K562 (cell line): ENCODE measurements at regions not wholly inside any gene's neighbourhood (a gene's known extent, or its start where the extent isn't known, plus 50 kb on each side); places are given as distances from the start of the nearest gene placed in this dataset.

Experiments used
- ATAC-seq: fragments of 200-7000 bp; cut with Tn5 transposase; 3 replicates; pipeline ENCODE4 v1.9.1; 2020; ENCODE audit warnings: moderate library complexity
- BruUV-seq: library from RNA; stranded (reverse); fragments of 400-500 nt; replicated peaks from 2 replicates; lab custom pipeline; 2021; lab: Mats Ljungman, UMichigan
- CTCF ChIA-PET: fragments of 300-600 bp; formaldehyde crosslinking; extraction: SDS; loops from one replicate; lab custom pipeline; 2021; ENCODE audit warnings: low intra/inter-chr PET ratio; lab: Yijun Ruan, JAX
- POLR2A ChIA-PET: fragments of 300-600, 350-650 bp; sonication (Branson Sonifier 250); formaldehyde crosslinking; extraction: SDS; loops from one replicate; lab custom pipeline; 2021; ENCODE audit warnings: antibody characterized with exemption, inconsistent platforms; lab: Yijun Ruan, JAX
- DNase-seq, 4 experiments: peaks; one replicate each; pipeline versions ENCODE4 v3.0.0 to v3.0.0-alpha.2; 2011 to 2018; ENCODE audit warnings: low spot score in 3 of 4, mixed read lengths in 3 of 4; ENCODE audit errors: extremely low read depth in 1 of 4
- FAIRE-seq: peaks from 2 replicates; lab custom pipeline; 2011; peaks lifted over from hg19 to GRCh38; lab: Jason Lieb, UNC
- H2AFZ ChIP-seq: 2 replicates; pipeline ENCODE4 v1.6.0; 2011; ENCODE audit warnings: low read depth, low read length, control low read depth, inconsistent platforms
- H3K27ac ChIP-seq: fragments of 200-600 bp; 3 replicates; pipeline ENCODE4 v1.8.0; 2011; ENCODE audit warnings: low read depth, mild to moderate bottlenecking, control low read depth, inconsistent platforms, low read length, moderate library complexity, mixed read lengths; ENCODE audit errors: extremely low read depth
- H3K27me3 ChIP-seq, 2 experiments: fragments of 300-600 bp in 1 of 2; 2 replicates in 1 of 2; 3 replicates in 1 of 2; pipeline versions ENCODE4 v1.6.0 to v1.8.0; 2011; ENCODE audit warnings: inconsistent platforms in 2 of 2, low read length in 2 of 2, mild to moderate bottlenecking in 1 of 2, mixed read lengths in 1 of 2, moderate library complexity in 1 of 2; ENCODE audit not compliant: control insufficient read depth in 2 of 2, insufficient read depth in 2 of 2
- H3K36me3 ChIP-seq: fragments of 300-600 bp; 3 replicates; pipeline ENCODE4 v1.8.0; 2011; ENCODE audit warnings: mild to moderate bottlenecking, low read length, inconsistent platforms; ENCODE audit not compliant: control insufficient read depth, insufficient read depth
- H3K4me1 ChIP-seq, 2 experiments: fragments of 200-600 bp in 1 of 2; replicated peaks in 1 of 2; 2 replicates in 1 of 2; 3 replicates in 1 of 2; pipeline versions ENCODE4 v1.5.1 to v1.8.0; 2011; ENCODE audit warnings: inconsistent platforms in 2 of 2, low read length in 2 of 2, mild to moderate bottlenecking in 1 of 2, mixed read lengths in 1 of 2, moderate library complexity in 1 of 2; ENCODE audit not compliant: control insufficient read depth in 2 of 2, insufficient read depth in 2 of 2
- H3K4me2 ChIP-seq: 2 replicates; pipeline ENCODE4 v1.6.1; 2011; ENCODE audit warnings: low read length, control low read depth, inconsistent platforms, mixed read lengths; ENCODE audit not compliant: insufficient read depth
- H3K4me3 ChIP-seq: fragments of 200-600 bp; sonication (generic), shearing (Covaris generic); 2 replicates; pipeline ENCODE4 v1.5.1; 2016; ENCODE audit warnings: control low read depth, inconsistent platforms
- H3K79me2 ChIP-seq: fragments of 200-600 bp; 3 replicates; pipeline ENCODE4 v1.8.0; 2011; ENCODE audit warnings: low read length, inconsistent platforms; ENCODE audit not compliant: control insufficient read depth, insufficient read depth
- H3K9ac ChIP-seq, 2 experiments: 2 replicates each; pipeline versions ENCODE4 v1.6.0 to v1.6.1; 2011; ENCODE audit warnings: low read depth in 2 of 2, low read length in 2 of 2, control low read depth in 1 of 2, inconsistent platforms in 1 of 2, mild to moderate bottlenecking in 1 of 2, mixed read lengths in 1 of 2; ENCODE audit not compliant: insufficient read depth in 1 of 2
- H3K9me1 ChIP-seq: one replicate; pipeline ENCODE4 v1.6.0; 2011; ENCODE audit warnings: inconsistent platforms, mild to moderate bottlenecking, low read length, moderate library complexity; ENCODE audit not compliant: control insufficient read depth, insufficient read depth
- H3K9me3 ChIP-seq: replicated peaks from 2 replicates; pipeline ENCODE4 v1.5.1; 2011; ENCODE audit warnings: low read depth, low read length, inconsistent platforms; ENCODE audit not compliant: control insufficient read depth, insufficient read depth
- H4K20me1 ChIP-seq: replicated peaks from 2 replicates; pipeline ENCODE4 v1.6.1; 2011; ENCODE audit warnings: low read length, inconsistent platforms, mixed read lengths; ENCODE audit not compliant: control insufficient read depth, insufficient read depth
- GABPB1 ChIP-seq: sonication (generic); formaldehyde crosslinking; IDR thresholded peaks from 2 replicates; pipeline ENCODE4 v1.8.0; 2022; ENCODE audit warnings: mild to moderate bottlenecking, missing genetic modification reagents
- KDM5B ChIP-seq: fragments of 200-600 bp; sonication (generic); IDR thresholded peaks from 2 replicates; pipeline ENCODE4 v1.6.1; 2012; ENCODE audit warnings: low read depth, mild to moderate bottlenecking, moderate library complexity, low read length, control low read depth, inconsistent platforms; ENCODE audit not compliant: insufficient replicate concordance
- MAFG ChIP-seq: fragments of 450-650 bp; conservative IDR thresholded peaks from 2 replicates; pipeline ENCODE4 v1.6.1; 2016; ENCODE audit warnings: missing genetic modification characterization, missing compliant biosample characterization
- MBD2 ChIP-seq: sonication (generic); IDR thresholded peaks from 2 replicates; pipeline ENCODE4 v1.6.1; 2016; ENCODE audit warnings: low read depth, borderline replicate concordance
- POLR2G ChIP-seq: fragments of 200-400 bp; formaldehyde crosslinking; IDR thresholded peaks from 2 replicates; pipeline ENCODE4 v1.6.1; 2017; ENCODE audit warnings: low read depth, mild to moderate bottlenecking, antibody characterized with exemption, low read length, moderate library complexity
- SP1 ChIP-seq: sonication (generic); formaldehyde crosslinking; IDR thresholded peaks from 2 replicates; pipeline ENCODE4 v1.8.1; 2022; ENCODE audit warnings: mild to moderate bottlenecking, missing genetic modification reagents
- WGBS: fragments of 100-300 bp; shearing (Covaris generic); methylation state at CpG from one replicate; pipeline ENCODE4 v1.1.6; 2016; ENCODE audit warnings: low coverage, mixed read lengths; ENCODE audit not compliant: insufficient coverage; ENCODE audit errors: missing lambda C conversion rate; 5-methylcytosine and 5-hydroxymethylcytosine counted together
- in situ Hi-C: fragments of 300-500 bp; cut with MboI; formaldehyde crosslinking; loops from 4 replicates; pipeline ENCODE4 v1.15.0; 2018; ENCODE audit warnings: inconsistent platforms, mixed read lengths
- intact Hi-C: fragments of 100-400 bp; cut with micrococcal nuclease; formaldehyde crosslinking; loops from 2 replicates; pipeline ENCODE4 v1.14.2; 2022
- TF ChIP-seq, protein P1 (sequence below), 2 experiments: fragments of 250-450 bp in 1 of 2; fragments of 450-650 bp in 1 of 2; sonication (Bioruptor Pico) in 1 of 2; IDR thresholded peaks; 2 replicates each; pipeline versions ENCODE4 v1.6.1 to v1.8.0; 2016 to 2021; ENCODE audit warnings: mild to moderate bottlenecking in 2 of 2, moderate library complexity in 2 of 2, missing compliant biosample characterization in 1 of 2, missing genetic modification characterization in 1 of 2
- TF ChIP-seq, protein P2 (sequence below): sonication (generic); formaldehyde crosslinking; IDR thresholded peaks from 2 replicates; pipeline ENCODE4 v1.8.1; 2023; ENCODE audit warnings: mild to moderate bottlenecking, missing genetic modification reagents, moderate library complexity
- TF ChIP-seq, protein P3 (sequence below): sonication (generic); formaldehyde crosslinking; IDR thresholded peaks from 2 replicates; pipeline ENCODE4 v1.4.0; 2020; ENCODE audit warnings: mild to moderate bottlenecking, missing genetic modification reagents

DNA sequence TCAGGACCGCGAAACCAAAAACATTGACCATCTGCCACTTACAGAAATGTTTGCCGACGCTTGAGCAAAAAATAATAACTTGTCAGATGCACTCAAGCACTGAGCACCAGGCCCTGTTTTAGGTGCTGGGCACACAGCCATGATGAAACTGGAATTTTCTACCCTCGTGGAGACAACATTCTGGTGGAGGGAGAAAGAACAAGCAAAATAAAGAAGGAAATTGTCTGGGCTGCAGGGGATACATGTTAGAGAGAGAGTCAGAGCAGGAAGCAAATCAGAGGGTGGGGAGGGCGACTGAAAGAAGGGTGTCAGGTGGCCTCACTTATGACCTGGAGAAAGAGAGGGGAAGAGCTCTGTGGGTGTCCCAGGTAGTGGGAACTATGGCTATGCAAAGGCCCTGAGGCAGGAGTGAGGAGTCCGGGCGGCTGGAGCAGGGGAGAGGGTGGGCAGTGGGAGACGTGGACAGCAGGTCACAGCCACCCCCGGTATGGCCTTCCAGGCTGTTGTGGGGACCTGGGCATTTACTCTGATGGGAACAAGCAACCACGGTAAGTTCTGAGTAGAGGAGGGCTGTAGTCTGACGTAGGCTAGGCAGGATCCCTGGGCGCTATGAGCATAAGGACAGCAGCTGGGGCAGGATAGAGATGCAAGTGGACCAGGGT, 78.8 kb downstream of the MYEOV start:
- H2AFZ ChIP-seq = no peak overlapping the region
- DNase-seq (no peak), FAIRE-seq (no peak), ATAC-seq (no peak)
- BruUV-seq = no TSS peak
- intact Hi-C loops = no loop called here
- in situ Hi-C loops = no loop called here
- no peak overlapping the region for H3K4me3 ChIP-seq
- H3K4me1 ChIP-seq = peaks cover 0 to 35% of the 10 kb centered on the region in 2 experiments; a peak in 3 of 5 replicates
- H3K36me3 ChIP-seq = 0 out of 3 replicates have a peak, but pooled peaks cover 3% of the 10 kb centered on the region
- no peak overlapping the region for H3K4me2 ChIP-seq
- H3K27ac ChIP-seq = no peak overlapping the region
- H3K9me3 ChIP-seq = peaks cover 3% of the 10 kb centered on the region; the same call in 1 of the 2 replicates
- 76% methylated on average over 11 of the region's 13 CpGs for WGBS
- no peak overlapping the region for H3K9ac ChIP-seq
- no peaks in the 10 kb centered on the region for H3K27me3 ChIP-seq
- H3K9me1 ChIP-seq = no peaks in the 10 kb centered on the region
- CTCF ChIA-PET = no interaction called here
- H4K20me1 ChIP-seq = no peaks in the 10 kb centered on the region
- no peak for TF ChIP-seq KDM5B
- 0 out of 2 replicates have a peak, but pooled peaks have one; percentile 12 for TF ChIP-seq POLR2G
- POLR2A ChIA-PET = interaction anchor here (0.5 to 0.9 kb wide), 2 partner anchors 10 to 129 kb away, joined by 3 read pairs; no protein-coding TSS in a partner anchor
- H3K79me2 ChIP-seq = no peaks in the 10 kb centered on the region

DNA sequence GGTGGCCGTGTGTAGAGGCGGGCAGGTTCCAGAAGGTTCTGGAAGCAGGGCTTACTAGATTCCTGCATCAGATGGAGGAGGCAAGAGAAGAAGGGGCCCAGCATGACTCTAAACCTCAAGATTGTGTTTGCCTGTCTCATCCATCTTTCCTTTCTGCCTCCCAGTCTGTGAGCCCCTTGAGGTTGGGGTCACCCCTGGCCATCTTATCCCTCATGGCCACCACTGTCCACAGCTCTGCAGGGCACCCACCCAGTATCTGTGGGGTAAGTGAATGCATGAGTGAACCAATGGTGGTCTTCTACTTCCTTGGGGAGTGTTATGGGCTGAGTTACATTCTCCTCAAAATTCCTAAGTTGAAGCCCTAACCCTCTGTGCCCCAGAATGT, 79.3 kb downstream of the MYEOV start:
- peaks cover 3% of the 10 kb centered on the region; the same call in 1 of the 2 replicates for H3K9me3 ChIP-seq
- CTCF ChIA-PET = no interaction called here
- FAIRE-seq (no peak), ATAC-seq (no peak), DNase-seq (no peak)
- no peak overlapping the region for H3K4me3 ChIP-seq
- no peak overlapping the region for H2AFZ ChIP-seq
- H3K4me2 ChIP-seq = no peak overlapping the region
- H4K20me1 ChIP-seq = no peaks in the 10 kb centered on the region
- no peaks in the 10 kb centered on the region for H3K79me2 ChIP-seq
- POLR2A ChIA-PET = interaction anchor here (0.5 kb wide), 1 partner anchor 9 kb away, joined by 3 read pairs; no protein-coding TSS in a partner anchor
- 100% methylated on average over 2 of the region's 2 CpGs for WGBS
- in situ Hi-C loops (no loop called here), intact Hi-C loops (no loop called here)
- no peak overlapping the region for H3K27ac ChIP-seq
- BruUV-seq = no TSS peak
- H3K27me3 ChIP-seq = no peaks in the 10 kb centered on the region
- H3K36me3 ChIP-seq = 0 out of 3 replicates have a peak, but pooled peaks cover 2% of the 10 kb centered on the region
- 0 out of 2 replicates have a peak, but pooled peaks have one; percentile 8 for TF ChIP-seq POLR2G
- no peak for TF ChIP-seq SP1 (CRISPR knock-in tag)
- TF ChIP-seq MBD2 = no peak
- TF ChIP-seq MAFG = no peak
- TF ChIP-seq, protein P1, sequence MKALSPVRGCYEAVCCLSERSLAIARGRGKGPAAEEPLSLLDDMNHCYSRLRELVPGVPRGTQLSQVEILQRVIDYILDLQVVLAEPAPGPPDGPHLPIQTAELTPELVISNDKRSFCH (CRISPR knock-in tag; IDR thresholded peaks at IDR 0.05) = no peak
- TF ChIP-seq, protein P1 (tag; IDR thresholded peaks at IDR 0.05) = no peak
- TF ChIP-seq, protein P2, sequence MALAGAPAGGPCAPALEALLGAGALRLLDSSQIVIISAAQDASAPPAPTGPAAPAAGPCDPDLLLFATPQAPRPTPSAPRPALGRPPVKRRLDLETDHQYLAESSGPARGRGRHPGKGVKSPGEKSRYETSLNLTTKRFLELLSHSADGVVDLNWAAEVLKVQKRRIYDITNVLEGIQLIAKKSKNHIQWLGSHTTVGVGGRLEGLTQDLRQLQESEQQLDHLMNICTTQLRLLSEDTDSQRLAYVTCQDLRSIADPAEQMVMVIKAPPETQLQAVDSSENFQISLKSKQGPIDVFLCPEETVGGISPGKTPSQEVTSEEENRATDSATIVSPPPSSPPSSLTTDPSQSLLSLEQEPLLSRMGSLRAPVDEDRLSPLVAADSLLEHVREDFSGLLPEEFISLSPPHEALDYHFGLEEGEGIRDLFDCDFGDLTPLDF = no peak
- TF ChIP-seq, protein P3, sequence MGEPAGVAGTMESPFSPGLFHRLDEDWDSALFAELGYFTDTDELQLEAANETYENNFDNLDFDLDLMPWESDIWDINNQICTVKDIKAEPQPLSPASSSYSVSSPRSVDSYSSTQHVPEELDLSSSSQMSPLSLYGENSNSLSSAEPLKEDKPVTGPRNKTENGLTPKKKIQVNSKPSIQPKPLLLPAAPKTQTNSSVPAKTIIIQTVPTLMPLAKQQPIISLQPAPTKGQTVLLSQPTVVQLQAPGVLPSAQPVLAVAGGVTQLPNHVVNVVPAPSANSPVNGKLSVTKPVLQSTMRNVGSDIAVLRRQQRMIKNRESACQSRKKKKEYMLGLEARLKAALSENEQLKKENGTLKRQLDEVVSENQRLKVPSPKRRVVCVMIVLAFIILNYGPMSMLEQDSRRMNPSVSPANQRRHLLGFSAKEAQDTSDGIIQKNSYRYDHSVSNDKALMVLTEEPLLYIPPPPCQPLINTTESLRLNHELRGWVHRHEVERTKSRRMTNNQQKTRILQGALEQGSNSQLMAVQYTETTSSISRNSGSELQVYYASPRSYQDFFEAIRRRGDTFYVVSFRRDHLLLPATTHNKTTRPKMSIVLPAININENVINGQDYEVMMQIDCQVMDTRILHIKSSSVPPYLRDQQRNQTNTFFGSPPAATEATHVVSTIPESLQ (CRISPR knock-in tag) = no peak
- no peak for TF ChIP-seq GABPB1 (CRISPR knock-in tag)
- H3K4me1 ChIP-seq = peaks cover 0 to 40% of the 10 kb centered on the region in 2 experiments; a peak in 3 of 5 replicates
- H3K9me1 ChIP-seq = no peaks in the 10 kb centered on the region
- H3K9ac ChIP-seq = no peak overlapping the region
